H1 (cell line): ENCODE measurements at regions not wholly inside any gene's neighbourhood (a gene's known extent, or its start where the extent isn't known, plus 50 kb on each side); places are given as distances from the start of the nearest gene placed in this dataset.
A peak's percentile ranks its signal among the peaks of the same experiment; 100 is the strongest.

Experiments
- CTCF ChIA-PET: fragments of 300-600 bp; sonication (Branson Sonifier 250); formaldehyde crosslinking; loops from one replicate; lab custom pipeline; 2021; ENCODE audit not compliant: partially characterized antibody; lab: Charles Lee
- POLR2A ChIA-PET: fragments of 300-600 bp; sonication (Branson Sonifier 250); formaldehyde crosslinking; loops from one replicate; lab custom pipeline; 2021; ENCODE audit warnings: inconsistent platforms; ENCODE audit not compliant: partially characterized antibody; lab: Charles Lee
- DNase-seq, 2 experiments: peaks; one replicate each; pipeline versions ENCODE4 v3.0.0 to v3.0.0-alpha.2; 2010 to 2022; ENCODE audit warnings: low spot score in 2 of 2, low read depth in 1 of 2, mixed read lengths in 1 of 2
- FAIRE-seq: peaks from 2 replicates; lab custom pipeline; 2011; peaks lifted over from hg19 to GRCh38; lab: Jason Lieb, UNC
- H2AFZ ChIP-seq: 2 replicates; pipeline ENCODE4 v1.8.1; 2012; ENCODE audit warnings: low read length, inconsistent platforms
- H2AK5ac ChIP-seq: 2 replicates; pipeline ENCODE4 v1.6.1; 2013; ENCODE audit warnings: low read depth, low read length
- H2BK120ac ChIP-seq: replicated peaks from 2 replicates; pipeline ENCODE3; 2013; ENCODE audit warnings: low read depth, low read length, inconsistent platforms
- H2BK12ac ChIP-seq: 2 replicates; pipeline ENCODE4 v1.6.1; 2013; ENCODE audit warnings: low read depth, low read length
- H2BK15ac ChIP-seq: 2 replicates; pipeline ENCODE4 v1.6.1; 2013; ENCODE audit warnings: low read length
- H2BK20ac ChIP-seq: 2 replicates; pipeline ENCODE4 v1.6.1; 2013; ENCODE audit warnings: low read length
- H2BK5ac ChIP-seq: 2 replicates; pipeline ENCODE4 v1.6.1; 2013; ENCODE audit warnings: low read depth, low read length
- H3K14ac ChIP-seq: 2 replicates; pipeline ENCODE4 v1.6.1; 2013; ENCODE audit warnings: inconsistent platforms; ENCODE audit not compliant: insufficient read length
- H3K18ac ChIP-seq: 2 replicates; pipeline ENCODE4 v1.6.1; 2013; ENCODE audit warnings: low read length; ENCODE audit errors: extremely low read depth
- H3K23ac ChIP-seq: 2 replicates; pipeline ENCODE4 v1.6.1; 2013; ENCODE audit warnings: inconsistent platforms; ENCODE audit not compliant: insufficient read length
- H3K23me2 ChIP-seq: 2 replicates; pipeline ENCODE4 v1.6.1; 2013; ENCODE audit warnings: low read depth, low read length
- H3K27ac ChIP-seq: 2 replicates; pipeline ENCODE4 v1.6.1; 2011; ENCODE audit warnings: low read depth, low read length, inconsistent platforms
- H3K27me3 ChIP-seq, 4 experiments: replicated peaks in 1 of 4; 1 replicate in 1 of 4; 2 replicates in 3 of 4; pipeline versions ENCODE4 v1.6.1 to v1.8.1; 2011 to 2013; ENCODE audit warnings: low read length in 3 of 4, mild to moderate bottlenecking in 3 of 4, inconsistent platforms in 2 of 4, mixed read lengths in 2 of 4, moderate library complexity in 1 of 4; ENCODE audit not compliant: control insufficient read depth in 3 of 4, insufficient read depth in 3 of 4; ENCODE audit errors: extremely low read depth in 1 of 4
- H3K36me3 ChIP-seq, 4 experiments: 2 replicates each; pipeline versions ENCODE4 v1.6.1 to v1.8.1; 2011 to 2013; ENCODE audit warnings: mild to moderate bottlenecking in 4 of 4, low read length in 3 of 4, moderate library complexity in 2 of 4, control low read depth in 1 of 4, inconsistent platforms in 1 of 4; ENCODE audit not compliant: insufficient read depth in 4 of 4, control insufficient read depth in 2 of 4
- H3K4ac ChIP-seq: replicated peaks from 2 replicates; pipeline ENCODE3; 2013; ENCODE audit warnings: low read length, low read depth, mixed read lengths, inconsistent platforms; ENCODE audit not compliant: insufficient read length
- H3K4me1 ChIP-seq, 4 experiments: replicated peaks in 1 of 4; 1 replicate in 1 of 4; 2 replicates in 3 of 4; pipeline versions ENCODE4 v1.6.1 to v1.8.1; 2011 to 2013; ENCODE audit warnings: low read length in 3 of 4, inconsistent platforms in 2 of 4, mixed read lengths in 1 of 4; ENCODE audit not compliant: insufficient read depth in 4 of 4, control insufficient read depth in 3 of 4
- H3K4me2 ChIP-seq, 2 experiments: 2 replicates each; pipeline versions ENCODE4 v1.6.1 to v1.8.1; 2011 to 2013; ENCODE audit warnings: low read depth in 2 of 2, low read length in 2 of 2, control low read depth in 1 of 2, inconsistent platforms in 1 of 2, mild to moderate bottlenecking in 1 of 2; ENCODE audit not compliant: insufficient read depth in 1 of 2
- H3K4me3 ChIP-seq, 4 experiments: fragments of 200-600, 300-600 bp in 1 of 4; sonication (generic), shearing (Covaris generic), sonication (Bioruptor Twin) in 1 of 4; 2 replicates each; pipeline versions ENCODE4 v1.5.1 to v1.8.1; 2011 to 2016; ENCODE audit warnings: low read length in 4 of 4, low read depth in 3 of 4, control low read depth in 2 of 4, inconsistent platforms in 2 of 4, mild to moderate bottlenecking in 2 of 4, mixed read lengths in 1 of 4, moderate library complexity in 1 of 4; ENCODE audit not compliant: insufficient read depth in 2 of 4; ENCODE audit errors: extremely low read depth in 1 of 4
- H3K56ac ChIP-seq: replicated peaks from 2 replicates; pipeline ENCODE3; 2013; ENCODE audit warnings: low read depth, mild to moderate bottlenecking, mixed read lengths, low read length, inconsistent platforms; ENCODE audit not compliant: insufficient read length
- H3K79me1 ChIP-seq: 2 replicates; pipeline ENCODE4 v1.6.1; 2013; ENCODE audit warnings: low read depth, low read length, control low read depth
- H3K79me2 ChIP-seq, 2 experiments: 2 replicates each; pipeline versions ENCODE4 v1.6.1 to v1.8.1; 2012 to 2013; ENCODE audit warnings: low read length in 2 of 2, mild to moderate bottlenecking in 2 of 2, inconsistent platforms in 1 of 2; ENCODE audit not compliant: insufficient read depth in 2 of 2, control insufficient read depth in 1 of 2
- H3K9ac ChIP-seq, 4 experiments: replicated peaks in 1 of 4; 1 replicate in 1 of 4; 2 replicates in 3 of 4; pipeline versions ENCODE4 v1.6.1 to v1.8.1; 2011 to 2013; ENCODE audit warnings: low read depth in 3 of 4, low read length in 3 of 4, control low read depth in 2 of 4, mild to moderate bottlenecking in 2 of 4, moderate library complexity in 2 of 4, inconsistent platforms in 1 of 4; ENCODE audit errors: extremely low read depth in 1 of 4
- H3K9me3 ChIP-seq, 2 experiments: 2 replicates each; pipeline versions ENCODE4 v1.6.1 to v1.8.1; 2012 to 2013; ENCODE audit warnings: mild to moderate bottlenecking in 2 of 2, moderate library complexity in 2 of 2, control low read depth in 1 of 2, inconsistent platforms in 1 of 2, low read depth in 1 of 2, low read length in 1 of 2, mixed read lengths in 1 of 2; ENCODE audit not compliant: insufficient read depth in 2 of 2
- H4K20me1 ChIP-seq, 2 experiments: replicated peaks in 1 of 2; 2 replicates each; pipeline versions ENCODE3 to v1.8.1; 2011 to 2013; ENCODE audit warnings: inconsistent platforms in 2 of 2, low read length in 2 of 2, mild to moderate bottlenecking in 1 of 2; ENCODE audit not compliant: insufficient read depth in 2 of 2, control insufficient read depth in 1 of 2
- H4K5ac ChIP-seq: 2 replicates; pipeline ENCODE4 v1.6.1; 2013; ENCODE audit warnings: low read length, low read depth, mixed read lengths, inconsistent platforms; ENCODE audit not compliant: insufficient read length
- H4K8ac ChIP-seq: 2 replicates; pipeline ENCODE4 v1.8.0; 2013; ENCODE audit warnings: mild to moderate bottlenecking, moderate library complexity, low read length, inconsistent platforms; ENCODE audit not compliant: insufficient read depth; ENCODE audit errors: extremely low read depth
- H4K91ac ChIP-seq: replicated peaks from 2 replicates; pipeline ENCODE3; 2013; ENCODE audit warnings: low read length, mixed read lengths, inconsistent platforms; ENCODE audit not compliant: insufficient read length
- CHD1 ChIP-seq: IDR thresholded peaks from 2 replicates; pipeline ENCODE4 v1.6.1; 2012; ENCODE audit warnings: low read depth, low read length, improper control_type of control experiment
- CREB1 ChIP-seq: IDR thresholded peaks from 2 replicates; pipeline ENCODE4 v1.6.1; 2012; ENCODE audit warnings: inconsistent platforms
- EZH2 ChIP-seq: fragments of 200-600 bp; sonication (generic); IDR thresholded peaks from 2 replicates; pipeline ENCODE4 v1.7.1; 2012; ENCODE audit warnings: low read depth, mild to moderate bottlenecking, moderate library complexity, low read length, inconsistent platforms; ENCODE audit not compliant: severe bottlenecking
- FOSL1 ChIP-seq: IDR thresholded peaks from 2 replicates; pipeline ENCODE4 v1.6.1; 2011; ENCODE audit warnings: mild to moderate bottlenecking, low read depth, low read length, moderate library complexity; ENCODE audit not compliant: insufficient read depth
- KDM1A ChIP-seq: fragments of 200-600, 300-600 bp; sonication (generic); IDR thresholded peaks from 2 replicates; pipeline ENCODE4 v1.7.1; 2016; ENCODE audit warnings: mild to moderate bottlenecking, low read length, borderline replicate concordance
- NANOG ChIP-seq: IDR thresholded peaks from 2 replicates; pipeline ENCODE4 v1.6.1; 2011; ENCODE audit warnings: low read length, low read depth, mild to moderate bottlenecking, inconsistent platforms; ENCODE audit not compliant: insufficient read depth, poor library complexity, severe bottlenecking
- SP1 ChIP-seq: IDR thresholded peaks from 2 replicates; pipeline ENCODE4 v1.6.1; 2011; ENCODE audit warnings: low read depth, low read length
- SP4 ChIP-seq: IDR thresholded peaks from 2 replicates; pipeline ENCODE4 v1.6.1; 2012; ENCODE audit warnings: low read length, inconsistent platforms
- TEAD4 ChIP-seq: IDR thresholded peaks from 2 replicates; pipeline ENCODE4 v1.6.1; 2012; ENCODE audit warnings: low read depth, low read length, inconsistent platforms, mixed read lengths
- WGBS, 2 experiments: shearing (Covaris generic) in 1 of 2; methylation state at CpG; one replicate each; pipeline versions ENCODE4 v1.1.6 to v1.1.7; 2013 to 2015; ENCODE audit warnings: low lambda C conversion rate in 2 of 2, mixed read lengths in 2 of 2, inconsistent platforms in 1 of 2, low coverage in 1 of 2, missing lambda C conversion rate in 1 of 2; ENCODE audit not compliant: insufficient replicate concordance in 2 of 2, insufficient coverage in 1 of 2, insufficient read length in 1 of 2; ENCODE audit errors: extremely low coverage in 1 of 2, missing lambda C conversion rate in 1 of 2; 5-methylcytosine and 5-hydroxymethylcytosine counted together
- TF ChIP-seq, protein P1 (sequence below): IDR thresholded peaks from 2 replicates; pipeline ENCODE4 v1.6.1; 2012; ENCODE audit warnings: inconsistent platforms

DNA sequence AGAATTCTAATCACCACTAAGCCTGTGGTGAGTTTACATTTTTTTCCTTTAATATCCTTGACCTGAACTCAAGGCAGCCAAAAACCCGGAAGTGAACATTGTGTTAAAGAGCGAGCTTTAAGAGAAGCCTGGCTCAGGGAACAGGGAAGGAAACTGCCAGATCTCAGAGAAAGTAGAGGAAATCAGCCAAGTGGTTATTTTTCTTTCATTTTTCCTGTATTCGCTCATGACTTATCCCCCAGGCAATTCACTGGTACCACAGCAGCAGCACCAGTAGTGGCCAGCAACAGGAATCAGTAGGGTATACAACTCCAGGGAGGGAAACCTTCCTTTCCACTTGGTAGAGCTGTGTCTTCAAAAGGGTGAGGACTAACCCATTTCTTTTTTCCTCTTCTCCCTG lies 89.6 kb upstream of the HMGCLL1 start:
- Histone ChIP-seq H3K23ac (no peak overlapping the region), H3K4me3 (no peak overlapping the region), H2AK5ac (no peak overlapping the region), H3K18ac (no peak overlapping the region), H3K4me1 (no peaks in the 10 kb centered on the region), H2BK15ac (no peak overlapping the region), H3K79me2 (no peaks in the 10 kb centered on the region), H3K23me2 (no peaks in the 10 kb centered on the region), H3K4ac (no peak overlapping the region), H3K36me3 (no peaks in the 10 kb centered on the region), H4K5ac (no peak overlapping the region), H3K9ac (no peak overlapping the region), H3K14ac (no peak overlapping the region), H2BK5ac (no peak overlapping the region), H4K20me1 (no peaks in the 10 kb centered on the region), H4K91ac (no peak overlapping the region), H4K8ac (no peak overlapping the region), H2BK12ac (no peak overlapping the region), H2BK20ac (no peak overlapping the region), H3K79me1 (no peaks in the 10 kb centered on the region), H2AFZ (0 out of 2 replicates have a peak overlapping the region, but pooled peaks have one; percentile 63), H3K4me2 (no peak overlapping the region), H3K9me3 (peaks cover 0 to 5% of the 10 kb centered on the region in 2 experiments; a peak in 2 of 4 replicates), H3K27me3 (no peaks in the 10 kb centered on the region), H3K27ac (no peak overlapping the region), H3K56ac (no peak overlapping the region), H2BK120ac (no peak overlapping the region)
- no peak for DNase-seq
- no peak for FAIRE-seq
- WGBS, 2 experiments, result 92% methylated on average over 3 of the region's 3 CpGs; no CpG with 5 or more reads in 1 of the 2 experiments
- CTCF ChIA-PET, result no interaction called here
- POLR2A ChIA-PET, result no interaction called here
- TF ChIP-seq SP4, result no peak
- no peak for TF ChIP-seq EZH2
- TF ChIP-seq CREB1, result no peak
- TF ChIP-seq FOSL1, result no peak
- TF ChIP-seq, protein P1, sequence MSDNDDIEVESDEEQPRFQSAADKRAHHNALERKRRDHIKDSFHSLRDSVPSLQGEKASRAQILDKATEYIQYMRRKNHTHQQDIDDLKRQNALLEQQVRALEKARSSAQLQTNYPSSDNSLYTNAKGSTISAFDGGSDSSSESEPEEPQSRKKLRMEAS, result no peak
- no peak for TF ChIP-seq CHD1
- TF ChIP-seq SP1, result no peak
- TF ChIP-seq KDM1A, result no peak
- TF ChIP-seq NANOG, result no peak
- no peak for TF ChIP-seq TEAD4
